Muscle layer of colon (tissue), 2 donors: ENCODE measurements at regions not wholly inside any gene's neighbourhood (a gene's known extent, or its start where the extent isn't known, plus 50 kb on each side); places are given as distances from the start of the nearest gene placed in this dataset.

ENCODE experiments used
- H3K27ac ChIP-seq: one replicate; pipeline ENCODE4 v1.7.0; 2013; ENCODE audit warnings: low read depth, mild to moderate bottlenecking, low read length, moderate library complexity
- H3K27me3 ChIP-seq, 2 donors: one replicate each; pipeline ENCODE4 v1.7.0; 2013; ENCODE audit warnings: low read length in 2 of 2, mild to moderate bottlenecking in 2 of 2; ENCODE audit not compliant: insufficient read depth in 2 of 2, control insufficient read depth in 1 of 2
- H3K36me3 ChIP-seq: one replicate; pipeline ENCODE4 v1.7.0; 2013; ENCODE audit warnings: mild to moderate bottlenecking, low read length; ENCODE audit not compliant: insufficient read depth
- H3K4me1 ChIP-seq: one replicate; pipeline ENCODE4 v1.7.0; 2013; ENCODE audit warnings: mild to moderate bottlenecking, low read length; ENCODE audit not compliant: insufficient read depth
- H3K4me3 ChIP-seq, 2 donors: one replicate each; pipeline ENCODE4 v1.7.0; 2013; ENCODE audit warnings: low read length in 2 of 2, low read depth in 1 of 2, mild to moderate bottlenecking in 1 of 2, moderate library complexity in 1 of 2
- H3K9ac ChIP-seq: one replicate; pipeline ENCODE4 v1.7.0; 2013; ENCODE audit warnings: low read length
- H3K9me3 ChIP-seq: one replicate; pipeline ENCODE4 v1.7.0; 2013; ENCODE audit warnings: mild to moderate bottlenecking, low read length
- donor health status: abdominal sarcoma.
- donor health status: Adenocarcinoma of cecum.

GRCh38 chr20:55471052-55472006, 534.0 kb downstream of the CBLN4 start:
- Histone ChIP-seq H3K4me3 (no peak overlapping the region), H3K36me3 (no peaks in the 10 kb centered on the region), H3K27ac (no peak overlapping the region), H3K9ac (no peak overlapping the region), H3K9me3 (no peaks in the 10 kb centered on the region), H3K4me1 (no peaks in the 10 kb centered on the region), H3K27me3 (no peaks in the 10 kb centered on the region)

DNA sequence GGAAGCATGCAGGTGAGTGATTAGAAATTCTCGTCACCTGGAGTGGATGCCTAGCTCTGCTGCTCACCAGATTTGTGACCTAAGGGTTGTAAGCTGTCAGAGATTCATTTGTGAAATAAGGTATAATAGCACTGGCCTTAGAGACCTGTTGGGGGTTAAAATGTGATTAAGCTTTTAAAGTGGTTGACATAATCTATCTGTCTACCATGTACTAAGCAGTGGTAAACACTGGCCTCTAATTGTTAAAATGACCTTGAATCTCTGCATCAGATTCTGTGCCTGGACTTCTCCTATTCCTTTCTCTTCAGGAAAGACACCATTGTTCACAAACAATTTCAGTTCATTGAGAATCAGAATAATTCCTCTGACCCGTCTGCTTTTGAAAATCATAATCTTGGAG, 536.2 kb downstream of the CBLN4 start:
- Histone ChIP-seq H3K27me3 (no peaks in the 10 kb centered on the region), H3K9ac (no peak overlapping the region), H3K36me3 (no peaks in the 10 kb centered on the region), H3K4me1 (no peaks in the 10 kb centered on the region), H3K4me3 (no peak overlapping the region), H3K9me3 (no peaks in the 10 kb centered on the region), H3K27ac (no peak overlapping the region)

- no peaks in the 10 kb centered on the region for H3K36me3 ChIP-seq
- no peak overlapping the region for H3K27ac ChIP-seq
- H3K27me3 ChIP-seq: no peaks in the 10 kb centered on the region
- no peaks in the 10 kb centered on the region for H3K4me1 ChIP-seq
- no peak overlapping the region for H3K4me3 ChIP-seq
- no peak overlapping the region for H3K9ac ChIP-seq
- no peaks in the 10 kb centered on the region for H3K9me3 ChIP-seq
Measured at GRCh38 chr20:55461519-55461918, 543.8 kb downstream of the CBLN4 start.

DNA sequence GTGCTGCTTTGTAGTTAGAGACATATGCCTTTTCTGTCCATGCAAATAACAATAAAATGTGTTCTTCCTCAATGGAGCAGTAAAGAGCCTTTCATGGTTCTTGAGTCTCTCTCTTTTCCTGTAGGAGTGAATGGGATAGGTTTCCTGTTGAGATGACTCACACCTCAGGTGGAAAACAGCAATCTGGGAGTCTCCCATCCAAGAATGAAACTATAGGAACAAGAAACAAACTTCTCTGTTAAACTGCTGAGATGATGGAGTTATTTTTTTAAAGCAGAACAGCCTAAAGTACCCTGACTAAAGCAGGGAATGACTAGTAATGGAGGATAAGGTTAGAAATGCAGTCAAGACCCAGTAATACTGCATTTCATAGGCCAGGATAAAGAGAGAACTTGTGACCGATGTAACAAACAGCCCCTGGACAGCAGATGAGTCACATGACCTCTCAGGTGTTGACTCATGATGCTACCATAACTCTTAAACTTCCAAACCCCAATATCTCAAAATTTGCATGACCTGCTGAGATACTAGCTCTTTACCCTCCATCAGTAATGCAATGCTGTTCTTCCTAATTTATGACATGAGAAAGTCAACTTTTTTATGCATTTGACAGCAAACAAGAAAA, 548.9 kb downstream of the CBLN4 start:
- no peak overlapping the region for H3K4me3 ChIP-seq
- H3K9ac ChIP-seq: no peak overlapping the region
- H3K36me3 ChIP-seq: no peaks in the 10 kb centered on the region
- no peak overlapping the region for H3K27ac ChIP-seq
- H3K9me3 ChIP-seq: no peaks in the 10 kb centered on the region
- H3K27me3 ChIP-seq: no peaks in the 10 kb centered on the region
- H3K4me1 ChIP-seq: no peaks in the 10 kb centered on the region

DNA sequence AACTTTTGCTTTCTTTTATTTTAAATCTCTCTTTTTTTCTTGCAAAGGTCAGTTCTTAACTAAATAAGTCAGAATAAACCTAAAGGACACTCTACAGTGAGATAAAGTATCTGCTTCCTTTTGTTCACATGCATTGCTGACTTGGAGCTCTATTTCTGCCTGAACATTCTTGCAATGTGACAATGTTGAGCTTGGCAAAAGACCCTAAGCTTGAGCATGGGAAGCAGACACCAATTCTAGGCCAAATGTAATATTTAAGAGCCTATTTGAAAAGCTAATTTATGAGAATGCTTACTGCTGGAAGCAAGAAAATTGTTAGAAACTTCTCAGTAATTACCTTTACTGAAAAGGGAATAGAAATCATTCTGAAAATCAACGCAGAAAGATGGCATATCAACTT, 556.2 kb downstream of the CBLN4 start:
- Histone ChIP-seq H3K27me3 (no peaks in the 10 kb centered on the region), H3K27ac (no peak overlapping the region), H3K9ac (no peak overlapping the region), H3K36me3 (no peaks in the 10 kb centered on the region), H3K4me3 (no peak overlapping the region), H3K9me3 (no peaks in the 10 kb centered on the region), H3K4me1 (no peaks in the 10 kb centered on the region)

GRCh38 chr20:55446301-55446700, 559.0 kb downstream of the CBLN4 start:
- H3K4me1 ChIP-seq: no peaks in the 10 kb centered on the region
- H3K36me3 ChIP-seq: no peaks in the 10 kb centered on the region
- no peak overlapping the region for H3K9ac ChIP-seq
- no peaks in the 10 kb centered on the region for H3K9me3 ChIP-seq
- no peak overlapping the region for H3K27ac ChIP-seq
- no peaks in the 10 kb centered on the region for H3K27me3 ChIP-seq
- H3K4me3 ChIP-seq: no peak overlapping the region

- no peaks in the 10 kb centered on the region for H3K9me3 ChIP-seq
- no peaks in the 10 kb centered on the region for H3K27me3 ChIP-seq
- no peak overlapping the region for H3K27ac ChIP-seq
- H3K36me3 ChIP-seq: no peaks in the 10 kb centered on the region
- no peak overlapping the region for H3K4me3 ChIP-seq
- peaks cover 13% of the 10 kb centered on the region for H3K4me1 ChIP-seq
- H3K9ac ChIP-seq: no peak overlapping the region
Measured at GRCh38 chr20:55439070-55439469, 566.2 kb downstream of the CBLN4 start.

- no peak overlapping the region for H3K4me3 ChIP-seq
- H3K36me3 ChIP-seq: no peaks in the 10 kb centered on the region
- no peak overlapping the region for H3K9ac ChIP-seq
- no peak overlapping the region for H3K27ac ChIP-seq
- H3K4me1 ChIP-seq: peaks cover 13% of the 10 kb centered on the region
- no peaks in the 10 kb centered on the region for H3K27me3 ChIP-seq
- H3K9me3 ChIP-seq: no peaks in the 10 kb centered on the region
Measured at GRCh38 chr20:55437798-55438415, 567.4 kb downstream of the CBLN4 start.

DNA sequence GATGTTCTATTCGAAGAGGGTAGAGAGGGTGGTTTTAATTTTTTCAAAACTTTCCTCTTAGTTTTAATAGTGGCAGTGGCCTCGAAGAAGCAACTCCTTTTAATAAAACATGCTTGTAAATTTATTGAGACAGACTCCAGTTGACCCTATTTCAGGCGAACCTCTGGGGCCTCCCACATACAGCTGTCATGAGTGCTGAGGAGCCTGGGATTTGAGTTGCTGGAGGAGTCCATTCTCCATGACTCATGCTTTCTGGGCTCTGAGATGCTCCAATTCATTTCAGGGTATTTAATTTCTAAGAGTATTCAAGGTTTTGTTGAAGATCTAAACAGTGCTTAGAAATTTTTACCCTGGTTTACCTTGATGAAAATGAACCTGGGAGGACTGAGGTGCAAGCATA, 580.4 kb downstream of the CBLN4 start:
- H3K27me3 ChIP-seq: no peaks in the 10 kb centered on the region
- H3K27ac ChIP-seq: no peak overlapping the region
- H3K4me1 ChIP-seq: no peaks in the 10 kb centered on the region
- H3K9ac ChIP-seq: no peak overlapping the region
- H3K9me3 ChIP-seq: no peaks in the 10 kb centered on the region
- H3K36me3 ChIP-seq: no peaks in the 10 kb centered on the region
- no peak overlapping the region for H3K4me3 ChIP-seq

DNA sequence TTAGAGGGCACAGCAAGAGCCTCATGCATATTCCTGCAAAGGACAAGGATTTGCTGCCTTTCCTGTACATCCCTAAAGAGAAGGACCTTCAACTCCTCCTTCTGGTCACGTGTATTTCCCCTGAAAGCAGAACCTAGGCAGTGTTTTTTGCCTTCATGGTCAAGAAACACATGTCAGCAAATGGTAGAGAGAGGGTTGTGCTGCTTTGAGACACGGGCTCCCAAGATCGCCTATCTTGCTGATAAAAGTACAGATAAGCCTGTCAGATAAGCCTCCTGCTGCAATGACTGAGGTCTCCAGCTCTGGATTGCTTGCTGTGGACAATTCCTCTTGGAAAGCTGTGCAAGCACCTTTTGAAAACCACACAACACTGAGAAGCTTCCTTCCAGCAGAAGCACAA, 580.8 kb downstream of the CBLN4 start:
- Histone ChIP-seq H3K27me3 (no peaks in the 10 kb centered on the region), H3K9ac (no peak overlapping the region), H3K9me3 (no peaks in the 10 kb centered on the region), H3K4me1 (no peaks in the 10 kb centered on the region), H3K27ac (no peak overlapping the region), H3K4me3 (no peak overlapping the region), H3K36me3 (no peaks in the 10 kb centered on the region)

GRCh38 chr20:55417836-55418235, 587.5 kb downstream of the CBLN4 start:
- Histone ChIP-seq H3K4me1 (peaks cover 8% of the 10 kb centered on the region), H3K9ac (no peak overlapping the region), H3K27me3 (no peaks in the 10 kb centered on the region), H3K36me3 (no peaks in the 10 kb centered on the region), H3K27ac (no peak overlapping the region), H3K4me3 (no peak overlapping the region), H3K9me3 (no peaks in the 10 kb centered on the region)
